OCI-M1 (cell line): ENCODE measurements at regions not wholly inside any gene's neighbourhood (a gene's known extent, or its start where the extent isn't known, plus 50 kb on each side); places are given as distances from the start of the nearest gene placed in this dataset.

Experiments used
- DNase-seq: peaks from one replicate; lab custom pipeline; 2025; lab: John Stamatoyannopoulos, UW

- DNase-seq = no peak
Measured at GRCh38 chr4:117429506-117429905, 344.1 kb upstream of the TRAM1L1 start.

GRCh38 chr4:117434424-117434823 lies 349.0 kb upstream of the TRAM1L1 start:
- no peak for DNase-seq

GRCh38 chr4:117447925-117448324 lies 362.5 kb upstream of the TRAM1L1 start:
- peak; percentile 74 for DNase-seq

- no peak for DNase-seq
Measured at GRCh38 chr4:117455088-117455487, 369.7 kb upstream of the TRAM1L1 start.

- DNase-seq = no peak
Measured at GRCh38 chr4:117466388-117466787, 381.0 kb upstream of the TRAM1L1 start.

- no peak for DNase-seq
Measured at GRCh38 chr4:117467404-117467803, 382.0 kb upstream of the TRAM1L1 start.

GRCh38 chr4:117474987-117475386 lies 389.6 kb upstream of the TRAM1L1 start:
- no peak for DNase-seq

GRCh38 chr4:117477925-117478324 lies 392.5 kb upstream of the TRAM1L1 start:
- no peak for DNase-seq

- no peak for DNase-seq
Measured at GRCh38 chr4:117478702-117479101, 393.3 kb upstream of the TRAM1L1 start.

GRCh38 chr4:117479673-117480072 lies 394.3 kb upstream of the TRAM1L1 start:
- no peak for DNase-seq

GRCh38 chr4:117481742-117482141 lies 396.4 kb upstream of the TRAM1L1 start:
- no peak for DNase-seq

GRCh38 chr4:117488692-117489091 lies 403.3 kb upstream of the TRAM1L1 start:
- no peak for DNase-seq

GRCh38 chr4:117489107-117489506 lies 403.7 kb upstream of the TRAM1L1 start:
- DNase-seq = no peak

GRCh38 chr4:117491516-117491915 lies 406.1 kb upstream of the TRAM1L1 start:
- no peak for DNase-seq

GRCh38 chr4:117495802-117496201 lies 410.4 kb upstream of the TRAM1L1 start:
- no peak for DNase-seq

GRCh38 chr4:117512414-117512813 lies 427.0 kb upstream of the TRAM1L1 start:
- no peak for DNase-seq

- no peak for DNase-seq
Measured at GRCh38 chr4:117514391-117515175, 429.2 kb upstream of the TRAM1L1 start.

- no peak for DNase-seq
Measured at GRCh38 chr4:117515921-117516320, 430.5 kb upstream of the TRAM1L1 start.

- DNase-seq = no peak
Measured at GRCh38 chr4:117527601-117528000, 442.2 kb upstream of the TRAM1L1 start.

- DNase-seq = peak; percentile 44
Measured at GRCh38 chr4:117529401-117529800, 444.0 kb upstream of the TRAM1L1 start.

- no peak for DNase-seq
Measured at GRCh38 chr4:117533501-117533900, 448.1 kb upstream of the TRAM1L1 start.

GRCh38 chr4:117545039-117545438 lies 459.7 kb upstream of the TRAM1L1 start:
- no peak for DNase-seq

GRCh38 chr4:117549524-117549923 lies 464.1 kb upstream of the TRAM1L1 start:
- DNase-seq = no peak

GRCh38 chr4:117550085-117550484 lies 464.7 kb upstream of the TRAM1L1 start:
- no peak for DNase-seq
